ENCODE measurements at regions not wholly inside any gene's neighbourhood (a gene's known extent, or its start where the extent isn't known, plus 50 kb on each side); places are given as distances from the start of the nearest gene placed in this dataset.

- Histone ChIP-seq H3K27me3 (no peaks in the 10 kb centered on the region), H3K4me1 (peaks cover 0 to 21% (median 5%) of the 10 kb centered on the region in 4 donors), H3K9me3 (no peaks in the 10 kb centered on the region), H3K27ac (peak overlapping the region in 4 of 5 donors; percentile 18 to 72 (median 34)), H3K4me3 (no peak overlapping the region), H3K36me3 (no peaks in the 10 kb centered on the region)
- peak; percentile 38 to 64 for DNase-seq
- intact Hi-C loops (cut with DNase I; ENCODE audit: low total_unique reads), result no loop called here
- TF ChIP-seq POLR2AphosphoS5 (IDR thresholded peaks at IDR 0.05) (peak in 1 of 3 donors; percentile 49), EP300 (IDR thresholded peaks at IDR 0.05) (no peak)
- 68 to 82% (median 81%) methylated on average over 13 of the region's 13 CpGs for WGBS, 5 donors
Observed at GRCh38 chr6:14910692-14911547, 334.9 kb upstream of the JARID2 start.

GRCh38 chr6:14912226-14912625, 333.6 kb upstream of the JARID2 start:
- 59 to 72% (median 65%) methylated on average over 7 to 10 of the region's 10 CpGs for WGBS, 5 donors

GRCh38 chr6:14912706-14913105, 333.2 kb upstream of the JARID2 start:
- peaks cover 0 to 21% (median 5%) of the 10 kb centered on the region in 4 donors for H3K4me1 ChIP-seq
- intact Hi-C loops (cut with DNase I; ENCODE audit: low total_unique reads), result no loop called here
- 93 to 100% (median 98%) methylated on average over 2 of the region's 2 CpGs for WGBS, 5 donors
- no peaks in the 10 kb centered on the region for H3K36me3 ChIP-seq
- no peak for TF ChIP-seq EP300 (IDR thresholded peaks at IDR 0.05)
- TF ChIP-seq POLR2A (IDR thresholded peaks at IDR 0.05), result no peak
- TF ChIP-seq CTCF (IDR thresholded peaks at IDR 0.05), result no peak
- no peak for TF ChIP-seq POLR2AphosphoS5 (IDR thresholded peaks at IDR 0.05)
- no peaks in the 10 kb centered on the region for H3K9me3 ChIP-seq
- no peak overlapping the region for H3K4me3 ChIP-seq
- no peaks in the 10 kb centered on the region for H3K27me3 ChIP-seq
- no peak for DNase-seq
- no peak overlapping the region for H3K27ac ChIP-seq

More at GRCh38 chr6:14912226-14912625, 333.6 kb upstream of the JARID2 start:
- no peak for DNase-seq
- TF ChIP-seq POLR2A (IDR thresholded peaks at IDR 0.05) (no peak), EP300 (IDR thresholded peaks at IDR 0.05) (no peak), CTCF (IDR thresholded peaks at IDR 0.05) (no peak), POLR2AphosphoS5 (IDR thresholded peaks at IDR 0.05) (no peak)
- Histone ChIP-seq H3K27ac (no peak overlapping the region), H3K36me3 (no peaks in the 10 kb centered on the region), H3K4me1 (peaks cover 0 to 21% (median 5%) of the 10 kb centered on the region in 4 donors), H3K9me3 (no peaks in the 10 kb centered on the region), H3K4me3 (no peak overlapping the region), H3K27me3 (no peaks in the 10 kb centered on the region)
- intact Hi-C loops (cut with DNase I; ENCODE audit: low total_unique reads), result no loop called here

GRCh38 chr6:14913931-14914330, 331.9 kb upstream of the JARID2 start:
- Histone ChIP-seq H3K27ac (no peak overlapping the region), H3K36me3 (no peaks in the 10 kb centered on the region)

More at GRCh38 chr6:14913931-14914330, 331.9 kb upstream of the JARID2 start:
- TF ChIP-seq POLR2AphosphoS5 (IDR thresholded peaks at IDR 0.05) (no peak), EP300 (IDR thresholded peaks at IDR 0.05) (no peak), CTCF (IDR thresholded peaks at IDR 0.05) (no peak), POLR2A (IDR thresholded peaks at IDR 0.05) (no peak)
- no peak overlapping the region for H3K4me3 ChIP-seq
- WGBS, 5 donors, result 86 to 93% (median 91%) methylated on average over 2 of the region's 2 CpGs
- no peaks in the 10 kb centered on the region for H3K9me3 ChIP-seq
- peaks cover 0 to 21% (median 9%) of the 10 kb centered on the region in 4 donors for H3K4me1 ChIP-seq
- H3K27me3 ChIP-seq, result no peaks in the 10 kb centered on the region
- DNase-seq, result no peak
- intact Hi-C loops (cut with DNase I; ENCODE audit: low total_unique reads), result no loop called here
